DND-41 (cell line): ENCODE measurements at regions not wholly inside any gene's neighbourhood (a gene's known extent, or its start where the extent isn't known, plus 50 kb on each side); places are given as distances from the start of the nearest gene placed in this dataset.

ENCODE experiments used
- ATAC-seq: fragments of 200-7000 bp; cut with Tn5 transposase; 3 replicates; pipeline ENCODE4 v1.9.1; 2021; ENCODE audit warnings: low read depth; ENCODE audit not compliant: insufficient read depth
- DNase-seq: peaks from one replicate; pipeline ENCODE4 v3.0.0-alpha.2; 2020
- H2AFZ ChIP-seq: 2 replicates; pipeline ENCODE4 v1.6.0; 2012; ENCODE audit warnings: low read depth, low read length
- H3K27ac ChIP-seq: 2 replicates; pipeline ENCODE4 v1.5.1; 2012; ENCODE audit warnings: low read length, inconsistent platforms
- H3K27me3 ChIP-seq: fragments of 200-600 bp; sonication (generic); 2 replicates; pipeline ENCODE4 v1.6.0; 2012; ENCODE audit warnings: low read length, mild to moderate bottlenecking, inconsistent platforms; ENCODE audit not compliant: insufficient read depth, poor library complexity
- H3K36me3 ChIP-seq: 2 replicates; pipeline ENCODE4 v1.5.1; 2012; ENCODE audit warnings: low read length, inconsistent platforms; ENCODE audit not compliant: insufficient read depth
- H3K4me1 ChIP-seq: 2 replicates; pipeline ENCODE4 v1.5.1; 2012; ENCODE audit warnings: mild to moderate bottlenecking, low read length; ENCODE audit not compliant: insufficient read depth
- H3K4me2 ChIP-seq: 2 replicates; pipeline ENCODE4 v1.6.0; 2012; ENCODE audit warnings: mild to moderate bottlenecking, moderate library complexity, low read length, inconsistent platforms; ENCODE audit not compliant: insufficient read depth
- H3K4me3 ChIP-seq, 2 experiments: fragments of 200-600 bp in 1 of 2; shearing (Covaris generic) in 1 of 2; 2 replicates each; pipeline ENCODE4 v1.5.1; 2012 to 2016; ENCODE audit warnings: inconsistent platforms in 2 of 2, low read length in 2 of 2, mild to moderate bottlenecking in 2 of 2, low read depth in 1 of 2, moderate library complexity in 1 of 2
- H3K79me2 ChIP-seq: 2 replicates; pipeline ENCODE4 v1.6.0; 2012; ENCODE audit warnings: low read length, inconsistent platforms; ENCODE audit not compliant: insufficient read depth
- H3K9ac ChIP-seq: 2 replicates; pipeline ENCODE4 v1.6.0; 2012; ENCODE audit warnings: low read depth, mild to moderate bottlenecking, inconsistent platforms, low read length, moderate library complexity
- H3K9me3 ChIP-seq: 2 replicates; pipeline ENCODE4 v1.5.1; 2012; ENCODE audit warnings: low read length, moderate library complexity, mild to moderate bottlenecking, inconsistent platforms; ENCODE audit not compliant: insufficient read depth, severe bottlenecking
- H4K20me1 ChIP-seq: 2 replicates; pipeline ENCODE4 v1.6.0; 2012; ENCODE audit warnings: low read length; ENCODE audit not compliant: insufficient read depth
- EZH2 ChIP-seq: IDR thresholded peaks from 3 replicates; pipeline ENCODE4 v1.6.1; 2012; ENCODE audit warnings: borderline replicate concordance, low read depth, mild to moderate bottlenecking, moderate library complexity, low read length, inconsistent platforms; ENCODE audit not compliant: severe bottlenecking
- TF ChIP-seq, protein P1 (sequence below): IDR thresholded peaks from 2 replicates; pipeline ENCODE4 v1.5.1; 2012; ENCODE audit warnings: borderline replicate concordance, low read length, moderate library complexity, mild to moderate bottlenecking; ENCODE audit not compliant: poor library complexity, severe bottlenecking; ENCODE audit errors: extremely low read depth

DNA sequence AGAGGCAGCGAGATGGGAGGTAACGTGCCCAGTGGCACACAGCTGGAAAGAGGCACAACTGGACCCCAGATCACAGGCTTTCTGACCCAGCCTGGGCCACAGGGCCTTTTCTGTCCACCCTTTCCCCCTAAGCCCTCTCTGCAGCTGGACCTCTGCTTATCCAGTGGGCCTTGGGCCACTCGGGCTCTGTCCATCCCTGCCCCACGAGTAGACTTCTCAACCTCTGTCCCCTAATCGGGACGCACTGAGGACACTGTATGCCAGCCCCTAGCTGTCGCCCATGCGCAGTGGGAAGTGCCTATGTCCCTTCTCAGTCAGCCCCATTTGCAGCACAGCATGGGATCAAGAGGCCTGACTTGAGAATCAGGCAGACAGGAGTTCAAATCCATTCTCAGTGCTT, 65.6 kb upstream of the NEURL1B start:
- no peak for DNase-seq
- TF ChIP-seq, protein P1, sequence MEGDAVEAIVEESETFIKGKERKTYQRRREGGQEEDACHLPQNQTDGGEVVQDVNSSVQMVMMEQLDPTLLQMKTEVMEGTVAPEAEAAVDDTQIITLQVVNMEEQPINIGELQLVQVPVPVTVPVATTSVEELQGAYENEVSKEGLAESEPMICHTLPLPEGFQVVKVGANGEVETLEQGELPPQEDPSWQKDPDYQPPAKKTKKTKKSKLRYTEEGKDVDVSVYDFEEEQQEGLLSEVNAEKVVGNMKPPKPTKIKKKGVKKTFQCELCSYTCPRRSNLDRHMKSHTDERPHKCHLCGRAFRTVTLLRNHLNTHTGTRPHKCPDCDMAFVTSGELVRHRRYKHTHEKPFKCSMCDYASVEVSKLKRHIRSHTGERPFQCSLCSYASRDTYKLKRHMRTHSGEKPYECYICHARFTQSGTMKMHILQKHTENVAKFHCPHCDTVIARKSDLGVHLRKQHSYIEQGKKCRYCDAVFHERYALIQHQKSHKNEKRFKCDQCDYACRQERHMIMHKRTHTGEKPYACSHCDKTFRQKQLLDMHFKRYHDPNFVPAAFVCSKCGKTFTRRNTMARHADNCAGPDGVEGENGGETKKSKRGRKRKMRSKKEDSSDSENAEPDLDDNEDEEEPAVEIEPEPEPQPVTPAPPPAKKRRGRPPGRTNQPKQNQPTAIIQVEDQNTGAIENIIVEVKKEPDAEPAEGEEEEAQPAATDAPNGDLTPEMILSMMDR, result no peak
- no peak for TF ChIP-seq EZH2
- no peak for ATAC-seq
- Histone ChIP-seq H3K79me2 (no peaks in the 10 kb centered on the region), H3K4me2 (no peak overlapping the region), H3K4me1 (no peaks in the 10 kb centered on the region), H3K36me3 (no peaks in the 10 kb centered on the region), H3K4me3 (no peak overlapping the region), H3K9me3 (no peaks in the 10 kb centered on the region), H2AFZ (no peak overlapping the region), H4K20me1 (peaks cover 3% of the 10 kb centered on the region; the same call in 1 of the 2 replicates), H3K9ac (no peak overlapping the region), H3K27ac (no peak overlapping the region), H3K27me3 (no peaks in the 10 kb centered on the region)

DNA sequence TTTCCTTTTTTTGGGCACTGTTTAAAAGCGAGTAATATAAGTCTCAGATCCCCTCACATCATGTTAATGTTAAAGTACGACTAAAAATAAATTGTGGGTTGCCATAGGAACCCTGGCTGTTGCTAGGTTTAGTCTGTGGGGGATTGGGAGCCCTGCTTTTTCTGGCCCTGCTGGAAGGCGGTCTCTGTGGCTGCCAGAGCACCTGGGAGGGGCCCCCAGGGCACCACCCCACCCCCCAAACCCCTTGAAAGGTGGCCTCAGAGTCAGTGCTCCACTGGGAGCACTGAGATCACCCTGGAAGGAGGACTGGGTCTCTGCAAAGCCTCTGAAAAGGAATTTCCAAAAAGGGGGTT, 66.2 kb upstream of the NEURL1B start:
- Histone ChIP-seq H3K9me3 (no peaks in the 10 kb centered on the region), H3K27ac (no peak overlapping the region), H3K4me3 (no peak overlapping the region), H3K4me1 (no peaks in the 10 kb centered on the region), H4K20me1 (peaks cover 3% of the 10 kb centered on the region; the same call in 1 of the 2 replicates), H3K4me2 (no peak overlapping the region), H3K36me3 (no peaks in the 10 kb centered on the region), H2AFZ (no peak overlapping the region), H3K27me3 (peaks cover 3% of the 10 kb centered on the region), H3K9ac (no peak overlapping the region), H3K79me2 (no peaks in the 10 kb centered on the region)
- no peak for DNase-seq
- no peak for ATAC-seq
- TF ChIP-seq EZH2, result no peak
- TF ChIP-seq, protein P1, result no peak

DNA sequence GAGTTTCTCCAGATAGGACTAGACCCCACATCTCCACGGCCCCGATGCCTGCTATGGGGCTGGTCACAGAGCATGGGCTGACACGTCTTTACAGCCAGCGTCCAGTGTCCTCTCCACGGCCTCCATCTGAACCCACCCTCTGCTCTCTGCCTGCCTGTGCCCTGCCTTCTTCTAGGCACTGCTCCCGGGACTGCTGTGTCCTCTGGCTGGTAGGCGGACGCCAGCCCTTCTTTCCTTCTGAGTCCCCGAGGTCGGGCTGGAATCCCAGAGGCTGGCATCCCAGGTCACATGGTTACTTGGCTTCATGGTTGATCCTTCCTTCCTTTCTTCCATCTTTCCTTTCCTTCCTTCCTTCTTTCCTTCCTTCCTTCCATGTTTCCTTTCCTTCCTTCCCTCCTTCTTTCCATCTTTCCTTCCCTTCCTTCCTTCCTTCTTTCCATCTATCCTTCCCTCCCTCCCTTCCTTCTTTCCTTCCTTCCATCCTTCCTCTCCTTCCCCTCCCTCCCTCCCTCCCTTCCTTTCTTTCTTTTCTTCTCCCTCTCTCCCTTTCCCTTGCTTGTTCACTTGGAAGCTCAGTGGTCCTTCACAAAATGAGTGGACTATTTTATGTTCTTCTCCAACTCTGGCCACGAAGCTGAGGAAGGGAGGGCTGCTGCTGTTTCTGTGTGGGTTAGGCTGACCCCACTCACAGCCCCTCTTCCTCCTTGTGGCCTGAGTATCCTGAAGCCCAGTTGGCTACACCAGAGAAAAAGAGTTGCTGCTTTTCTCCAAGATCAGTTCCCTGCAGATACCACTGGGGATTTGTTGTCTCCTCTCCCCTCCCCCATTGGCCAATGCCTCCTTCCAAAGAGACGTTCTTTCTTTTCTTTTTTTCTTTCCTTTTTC, 66.8 kb upstream of the NEURL1B start:
- ATAC-seq (no peak), DNase-seq (no peak)
- Histone ChIP-seq H2AFZ (no peak overlapping the region), H3K9ac (no peak overlapping the region), H3K36me3 (no peaks in the 10 kb centered on the region), H3K4me1 (no peaks in the 10 kb centered on the region), H3K79me2 (no peaks in the 10 kb centered on the region), H4K20me1 (peaks cover 3% of the 10 kb centered on the region; the same call in 1 of the 2 replicates), H3K4me3 (no peak overlapping the region), H3K27me3 (peaks cover 3% of the 10 kb centered on the region), H3K4me2 (no peak overlapping the region), H3K9me3 (no peaks in the 10 kb centered on the region), H3K27ac (no peak overlapping the region)
- TF ChIP-seq EZH2, result no peak
- TF ChIP-seq, protein P1, result no peak
